Endodermal cell (in vitro differentiated cells): ENCODE measurements at regions not wholly inside any gene's neighbourhood (a gene's known extent, or its start where the extent isn't known, plus 50 kb on each side); places are given as distances from the start of the nearest gene placed in this dataset.

Experiments
- DNase-seq: peaks from one replicate; pipeline ENCODE4 v3.0.0-alpha.2; 2017
- H3K27ac ChIP-seq: 2 replicates; pipeline ENCODE4 v1.5.1; 2013; ENCODE audit warnings: mild to moderate bottlenecking, low read depth, low read length, moderate library complexity
- H3K27me3 ChIP-seq: 2 replicates; pipeline ENCODE4 v1.6.1; 2013; ENCODE audit warnings: mild to moderate bottlenecking, low read length, moderate library complexity; ENCODE audit not compliant: insufficient read depth, control insufficient read depth, poor library complexity, severe bottlenecking
- H3K36me3 ChIP-seq: 2 replicates; pipeline ENCODE4 v1.7.0; 2013; ENCODE audit warnings: mild to moderate bottlenecking, low read length, moderate library complexity; ENCODE audit not compliant: control insufficient read depth, insufficient read depth
- H3K4me1 ChIP-seq: one replicate; pipeline ENCODE4 v1.7.0; 2013; ENCODE audit warnings: low read length; ENCODE audit not compliant: control insufficient read depth, insufficient read depth
- H3K4me3 ChIP-seq: 2 replicates; pipeline ENCODE4 v1.5.1; 2013; ENCODE audit warnings: mild to moderate bottlenecking, low read length, moderate library complexity
- H3K9ac ChIP-seq: 2 replicates; pipeline ENCODE4 v1.6.1; 2013; ENCODE audit warnings: mild to moderate bottlenecking, low read length, moderate library complexity; ENCODE audit not compliant: poor library complexity, severe bottlenecking; ENCODE audit errors: extremely low read depth
- H3K9me3 ChIP-seq: 2 replicates; pipeline ENCODE4 v1.6.1; 2013; ENCODE audit warnings: mild to moderate bottlenecking, low read length, moderate library complexity; ENCODE audit not compliant: control insufficient read depth
- H3K27ac Mint-ChIP-seq: 2 replicates; pipeline ENCODE4 v1.8.0; 2020; ENCODE audit warnings: mixed read lengths
- H3K27me3 Mint-ChIP-seq: 2 replicates; pipeline ENCODE4 v1.8.0; 2021; ENCODE audit warnings: mild to moderate bottlenecking, mixed read lengths; ENCODE audit not compliant: insufficient read depth
- H3K36me3 Mint-ChIP-seq: 2 replicates; pipeline ENCODE4 v1.8.0; 2020; ENCODE audit warnings: low read depth, mixed read lengths
- H3K4me1 Mint-ChIP-seq: 2 replicates; pipeline ENCODE4 v1.8.0; 2020; ENCODE audit warnings: mixed read lengths
- H3K4me3 Mint-ChIP-seq: 2 replicates; pipeline ENCODE4 v1.8.0; 2020; ENCODE audit warnings: mild to moderate bottlenecking, moderate library complexity, mixed read lengths
- H3K9me3 Mint-ChIP-seq: 2 replicates; pipeline ENCODE4 v1.8.0; 2020; ENCODE audit warnings: mild to moderate bottlenecking, mixed read lengths
- CTCF ChIP-seq: fragments of 200-600 bp; sonication (generic); conservative IDR thresholded peaks from 2 replicates; pipeline ENCODE4 v1.5.0; 2021; ENCODE audit warnings: antibody characterized with exemption, mild to moderate bottlenecking
- WGBS, 2 experiments: methylation state at CpG; one replicate each; pipeline versions ENCODE4 v1.1.5 to v1.1.7; 2013; ENCODE audit warnings: missing lambda C conversion rate in 2 of 2, mixed read lengths in 1 of 2; ENCODE audit not compliant: insufficient coverage in 1 of 2, insufficient read length in 1 of 2; 5-methylcytosine and 5-hydroxymethylcytosine counted together

- no peak for DNase-seq
- H3K27me3 Mint-ChIP-seq, result no peaks in the 10 kb centered on the region
- no peak for TF ChIP-seq CTCF
- no peaks in the 10 kb centered on the region for H3K9me3 Mint-ChIP-seq
- no peak overlapping the region for H3K4me3 Mint-ChIP-seq
- no peaks in the 10 kb centered on the region for H3K36me3 Mint-ChIP-seq
- Histone ChIP-seq H3K36me3 (no peaks in the 10 kb centered on the region), H3K9ac (no peak overlapping the region), H3K27ac (no peak overlapping the region), H3K4me1 (no peaks in the 10 kb centered on the region), H3K27me3 (no peaks in the 10 kb centered on the region), H3K4me3 (no peak overlapping the region), H3K9me3 (no peaks in the 10 kb centered on the region)
- H3K27ac Mint-ChIP-seq, result no peak overlapping the region
- 83 to 89% methylated on average over 1 to 2 of the region's 2 CpGs for WGBS, 2 experiments
- H3K4me1 Mint-ChIP-seq, result no peaks in the 10 kb centered on the region
Observed at GRCh38 chr7:109224100-109224499, 654.4 kb downstream of the DNAJB9 start.

GRCh38 chr7:109226699-109227098 is 657.0 kb downstream of the DNAJB9 start:
- 82 to 89% methylated on average over 1 of the region's 1 CpG for WGBS, 2 experiments
- no peaks in the 10 kb centered on the region for H3K27me3 Mint-ChIP-seq
- H3K27ac Mint-ChIP-seq, result no peak overlapping the region
- Histone ChIP-seq H3K27ac (no peak overlapping the region), H3K4me1 (no peaks in the 10 kb centered on the region), H3K36me3 (no peaks in the 10 kb centered on the region), H3K9ac (no peak overlapping the region), H3K27me3 (no peaks in the 10 kb centered on the region), H3K4me3 (no peak overlapping the region), H3K9me3 (no peaks in the 10 kb centered on the region)
- H3K36me3 Mint-ChIP-seq, result no peaks in the 10 kb centered on the region
- H3K4me3 Mint-ChIP-seq, result no peak overlapping the region
- H3K9me3 Mint-ChIP-seq, result peaks cover 1% of the 10 kb centered on the region
- H3K4me1 Mint-ChIP-seq, result no peaks in the 10 kb centered on the region
- no peak for TF ChIP-seq CTCF
- no peak for DNase-seq

- Mint-ChIP-seq H3K27ac (no peak overlapping the region), H3K4me3 (no peak overlapping the region), H3K36me3 (peaks cover 3% of the 10 kb centered on the region), H3K27me3 (no peaks in the 10 kb centered on the region), H3K4me1 (no peaks in the 10 kb centered on the region), H3K9me3 (peaks cover 18% of the 10 kb centered on the region)
- H3K9ac ChIP-seq, result no peak overlapping the region
- no peak for TF ChIP-seq CTCF
- H3K36me3 ChIP-seq, result no peaks in the 10 kb centered on the region
- no peak overlapping the region for H3K4me3 ChIP-seq
- no peak for DNase-seq
- WGBS, 2 experiments, result 100% methylated on average over 2 of the region's 2 CpGs; no CpG with 5 or more reads in 1 of the 2 experiments
- no peaks in the 10 kb centered on the region for H3K4me1 ChIP-seq
- no peaks in the 10 kb centered on the region for H3K27me3 ChIP-seq
- no peak overlapping the region for H3K27ac ChIP-seq
- H3K9me3 ChIP-seq, result no peaks in the 10 kb centered on the region
Observed at GRCh38 chr7:109235316-109235715, 665.6 kb downstream of the DNAJB9 start.
